Peyer's patch (tissue), 4 donors: ENCODE measurements at regions not wholly inside any gene's neighbourhood (a gene's known extent, or its start where the extent isn't known, plus 50 kb on each side); places are given as distances from the start of the nearest gene placed in this dataset.

ENCODE experiments used
- POLR2A ChIP-seq, 2 donors: fragments of 450-650 bp; IDR thresholded peaks; one replicate each; pipeline ENCODE4 v1.5.1; 2017; ENCODE audit warnings: antibody characterized with exemption in 2 of 2, mild to moderate bottlenecking in 2 of 2, moderate library complexity in 2 of 2
- TF ChIP-seq, protein P1 (sequence below), 6 experiments: fragments of 450-650 bp in 4 of 6; fragments of 200-600 bp in 2 of 6; sonication (generic) in 1 of 6; IDR thresholded peaks; one replicate each; pipeline ENCODE4 v1.5.1; 2017 to 2019; ENCODE audit warnings: antibody characterized with exemption in 6 of 6, mild to moderate bottlenecking in 3 of 6, moderate library complexity in 1 of 6

DNA sequence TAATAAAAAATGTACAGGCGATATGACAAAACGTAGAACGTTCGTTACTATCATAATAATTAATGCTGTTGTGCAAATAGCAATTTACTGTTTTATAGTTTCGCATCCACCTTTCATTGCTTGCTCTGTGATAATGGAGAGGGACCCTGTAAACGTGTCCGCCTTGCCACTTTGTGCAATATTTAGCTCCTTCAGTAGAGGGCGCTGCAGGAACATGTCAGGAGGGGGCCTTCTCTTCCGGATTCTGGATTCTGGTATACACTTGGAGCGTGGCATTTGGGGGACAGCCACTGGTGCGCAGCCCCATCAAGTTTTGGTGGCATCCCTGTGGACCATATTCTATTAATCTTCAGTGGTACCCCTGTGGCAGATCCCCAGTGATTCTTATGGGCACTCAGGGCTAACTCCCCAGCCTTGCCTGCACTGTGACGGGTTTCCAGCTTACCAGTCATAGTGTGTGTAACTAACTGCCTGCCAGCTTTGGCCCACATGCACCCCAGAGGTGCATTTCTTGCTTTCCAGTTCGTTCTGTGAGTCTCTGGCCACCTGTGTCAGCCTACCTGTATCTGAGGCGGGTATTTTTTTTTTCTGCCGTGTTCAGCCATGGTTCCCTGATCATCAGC, 140.3 kb downstream of the CYRIA start:
- no peak for TF ChIP-seq POLR2A (IDR thresholded peaks at IDR 0.05)
- TF ChIP-seq, protein P1, sequence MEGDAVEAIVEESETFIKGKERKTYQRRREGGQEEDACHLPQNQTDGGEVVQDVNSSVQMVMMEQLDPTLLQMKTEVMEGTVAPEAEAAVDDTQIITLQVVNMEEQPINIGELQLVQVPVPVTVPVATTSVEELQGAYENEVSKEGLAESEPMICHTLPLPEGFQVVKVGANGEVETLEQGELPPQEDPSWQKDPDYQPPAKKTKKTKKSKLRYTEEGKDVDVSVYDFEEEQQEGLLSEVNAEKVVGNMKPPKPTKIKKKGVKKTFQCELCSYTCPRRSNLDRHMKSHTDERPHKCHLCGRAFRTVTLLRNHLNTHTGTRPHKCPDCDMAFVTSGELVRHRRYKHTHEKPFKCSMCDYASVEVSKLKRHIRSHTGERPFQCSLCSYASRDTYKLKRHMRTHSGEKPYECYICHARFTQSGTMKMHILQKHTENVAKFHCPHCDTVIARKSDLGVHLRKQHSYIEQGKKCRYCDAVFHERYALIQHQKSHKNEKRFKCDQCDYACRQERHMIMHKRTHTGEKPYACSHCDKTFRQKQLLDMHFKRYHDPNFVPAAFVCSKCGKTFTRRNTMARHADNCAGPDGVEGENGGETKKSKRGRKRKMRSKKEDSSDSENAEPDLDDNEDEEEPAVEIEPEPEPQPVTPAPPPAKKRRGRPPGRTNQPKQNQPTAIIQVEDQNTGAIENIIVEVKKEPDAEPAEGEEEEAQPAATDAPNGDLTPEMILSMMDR (IDR thresholded peaks at IDR 0.05) = peak in 4 of 6 experiments; percentile 23 to 29 (median 27)
